HK-2 (cell line): ENCODE measurements at regions not wholly inside any gene's neighbourhood (a gene's known extent, or its start where the extent isn't known, plus 50 kb on each side); places are given as distances from the start of the nearest gene placed in this dataset.

Experiments used
- DNase-seq: peaks from one replicate; pipeline ENCODE4 v3.0.0-alpha.2; 2018; ENCODE audit not compliant: unreplicated experiment

DNA sequence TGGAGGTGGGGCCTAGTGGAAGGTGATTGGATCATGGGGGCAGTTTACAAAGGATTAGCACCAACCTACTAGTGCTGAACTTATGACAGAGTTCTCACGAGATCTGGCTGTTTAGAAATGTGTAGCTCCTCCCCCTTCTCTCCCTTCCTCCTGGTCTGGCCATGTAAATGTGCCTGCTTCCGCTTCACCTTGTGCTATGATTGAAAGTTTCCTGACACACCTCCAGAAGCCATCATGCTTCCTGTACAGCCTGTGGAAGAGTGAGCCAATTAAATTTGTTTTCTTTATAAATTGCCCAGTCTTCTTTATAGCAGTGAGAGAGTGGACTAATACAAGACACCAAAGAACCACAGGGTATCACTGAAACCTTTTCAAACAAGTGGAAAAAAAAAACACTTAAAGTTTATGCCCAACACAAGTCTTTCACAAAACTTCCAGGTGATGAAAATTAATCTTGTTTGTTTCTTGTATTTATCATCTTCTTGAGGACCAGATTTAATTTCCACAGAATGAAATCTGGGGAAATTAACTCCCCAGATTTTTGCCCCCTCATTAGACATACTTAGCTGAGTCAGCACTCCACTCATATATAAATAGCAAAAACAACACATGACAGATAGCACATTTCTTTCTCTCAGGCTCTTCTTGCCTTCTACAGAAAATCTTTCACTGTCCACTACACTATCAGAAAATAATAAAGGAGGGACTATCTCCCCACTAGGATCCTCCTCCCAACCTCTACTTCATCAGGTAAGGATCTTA lies 847.2 kb downstream of the TUSC7 start:
- no peak for DNase-seq

DNA sequence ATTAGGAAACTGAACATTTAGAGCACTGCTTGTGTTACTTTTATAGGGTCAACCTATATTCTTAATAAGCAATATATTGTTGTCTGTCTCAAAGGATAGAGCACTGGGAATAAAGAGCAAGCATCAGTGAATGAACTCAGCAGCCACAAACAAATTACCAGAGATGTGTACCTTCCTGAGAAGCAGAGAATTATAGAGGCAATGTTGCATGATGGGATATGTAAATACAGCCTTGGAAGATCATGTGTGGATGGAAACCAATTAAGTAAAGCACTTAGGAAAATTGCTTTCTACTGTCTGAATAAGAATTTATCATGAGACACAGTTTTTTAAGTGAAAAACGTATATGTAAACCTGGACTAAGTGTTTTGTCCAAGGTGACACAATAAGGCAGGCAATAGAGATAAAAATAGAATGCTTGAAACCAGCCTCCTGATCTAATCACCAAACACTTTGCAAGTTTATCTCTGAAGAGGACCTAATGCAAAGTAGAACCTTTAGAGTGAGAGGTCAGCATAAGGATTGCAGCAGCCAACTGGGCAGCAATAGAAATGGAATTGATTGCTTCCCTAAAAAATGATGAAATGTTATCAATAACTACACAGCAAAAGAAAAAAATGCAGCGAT lies 848.0 kb downstream of the TUSC7 start:
- DNase-seq = no peak

DNA sequence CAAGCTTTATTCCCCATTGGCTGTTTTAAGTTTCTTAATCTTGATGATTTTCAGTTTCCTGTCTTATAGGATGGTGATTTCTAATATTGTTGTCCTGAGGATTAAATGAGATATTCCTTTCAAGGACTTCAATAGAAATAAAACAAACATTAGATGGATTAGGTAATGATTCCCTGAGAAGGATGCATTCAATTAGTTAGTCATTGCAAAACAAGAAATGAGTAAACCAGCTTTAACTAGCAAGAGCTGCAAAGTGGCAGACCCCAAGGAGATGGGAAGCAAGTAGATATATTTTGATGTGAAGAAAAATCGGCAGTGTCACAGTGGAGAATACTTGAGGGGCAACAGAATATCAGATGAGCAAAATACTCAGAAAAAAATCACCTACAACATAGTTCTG lies 849.1 kb downstream of the TUSC7 start:
- DNase-seq = no peak

DNA sequence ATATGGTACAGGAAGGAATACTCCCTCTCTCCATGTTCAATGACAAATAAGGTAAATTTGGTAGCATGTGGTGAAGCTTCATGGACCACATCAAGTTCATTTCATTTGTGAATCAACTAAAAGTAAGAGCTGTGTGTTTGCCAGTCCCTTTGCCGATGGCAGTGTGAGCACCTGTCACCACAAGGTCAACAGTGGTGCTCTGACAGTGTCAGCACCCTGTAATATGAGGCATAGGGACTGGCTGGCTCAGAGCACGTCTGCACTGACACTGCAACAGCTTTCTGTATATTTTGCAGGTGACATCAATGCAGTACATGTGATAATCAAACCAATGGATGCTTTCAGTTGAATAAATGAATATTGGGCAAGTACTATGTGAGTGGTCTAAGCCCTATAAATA lies 852.4 kb downstream of the TUSC7 start:
- no peak for DNase-seq

DNA sequence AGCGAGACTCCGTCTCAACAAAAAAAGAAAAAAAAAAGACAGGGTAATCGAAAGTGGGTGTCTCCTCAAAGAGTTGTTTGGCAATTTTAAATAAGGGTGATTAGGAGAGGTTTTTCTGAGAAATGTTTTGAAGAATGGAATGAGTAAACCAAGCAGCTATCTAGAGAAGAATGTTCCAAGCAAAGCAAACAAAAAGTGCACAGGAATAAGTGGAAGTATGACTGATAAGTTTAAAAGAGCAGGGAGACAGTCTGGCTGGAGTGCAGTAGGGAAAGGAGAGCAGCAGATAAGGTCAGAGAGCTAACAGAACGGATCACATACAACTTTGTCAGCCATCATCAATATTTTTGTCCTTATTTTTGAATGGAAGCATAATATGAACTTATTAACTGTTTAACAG lies 853.5 kb downstream of the TUSC7 start:
- DNase-seq = no peak

DNA sequence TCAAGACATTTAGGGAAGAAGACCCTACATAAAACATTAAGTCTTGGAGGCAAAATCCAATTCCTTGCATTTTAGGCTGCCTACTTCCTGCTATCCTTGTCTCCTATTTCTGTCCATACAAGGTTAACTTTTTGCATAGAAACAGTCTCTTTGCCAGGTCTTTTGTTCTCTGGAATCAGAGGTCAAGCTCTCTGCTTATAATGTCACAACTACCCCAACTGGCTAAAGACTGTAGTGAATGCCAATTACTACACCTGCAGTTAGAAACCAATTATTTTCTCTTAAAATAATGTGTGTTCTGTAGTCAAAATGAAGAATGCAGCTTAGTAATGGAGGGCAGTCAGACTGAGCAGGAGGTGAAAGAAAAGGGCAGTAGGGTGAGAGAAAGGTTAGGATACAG lies 856.2 kb downstream of the TUSC7 start:
- DNase-seq = no peak

DNA sequence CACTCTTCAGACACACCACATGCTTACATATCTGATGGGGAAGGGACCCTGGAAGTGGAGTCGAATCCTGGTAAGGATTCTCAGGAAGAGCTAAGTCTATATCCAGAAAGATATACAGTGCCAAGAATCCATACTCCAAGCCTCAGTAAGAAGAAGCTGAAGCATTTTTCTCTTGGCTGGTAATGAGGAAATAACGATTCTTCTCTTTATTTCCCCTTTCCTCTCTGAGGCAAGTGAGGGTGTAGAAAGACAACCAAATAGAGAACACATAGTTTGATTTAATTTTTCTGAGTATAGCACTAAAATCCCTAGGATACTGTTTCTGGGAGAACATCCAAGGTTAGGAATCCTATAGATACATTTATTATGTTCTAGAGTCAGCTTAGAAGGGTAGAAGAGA lies 857.3 kb downstream of the TUSC7 start:
- DNase-seq = no peak

DNA sequence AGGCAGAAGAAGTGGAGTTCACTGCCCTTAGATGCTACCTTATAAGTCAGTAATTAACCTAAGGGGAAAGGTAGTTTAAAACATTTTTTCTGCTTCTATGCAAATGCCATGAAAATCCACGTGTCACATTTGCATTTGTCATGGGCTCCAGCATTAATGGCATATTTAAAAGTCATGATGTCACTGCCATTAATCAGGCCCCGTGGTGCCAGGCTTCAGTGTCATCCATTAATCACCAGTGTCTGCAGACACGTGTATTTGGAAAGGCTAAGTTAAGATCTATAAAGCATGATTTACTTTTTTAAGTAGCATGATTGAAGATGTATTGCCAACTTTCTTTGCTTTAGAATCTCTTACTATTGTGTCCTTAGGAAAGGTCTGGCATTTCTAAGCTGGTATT lies 857.8 kb downstream of the TUSC7 start:
- DNase-seq = no peak

DNA sequence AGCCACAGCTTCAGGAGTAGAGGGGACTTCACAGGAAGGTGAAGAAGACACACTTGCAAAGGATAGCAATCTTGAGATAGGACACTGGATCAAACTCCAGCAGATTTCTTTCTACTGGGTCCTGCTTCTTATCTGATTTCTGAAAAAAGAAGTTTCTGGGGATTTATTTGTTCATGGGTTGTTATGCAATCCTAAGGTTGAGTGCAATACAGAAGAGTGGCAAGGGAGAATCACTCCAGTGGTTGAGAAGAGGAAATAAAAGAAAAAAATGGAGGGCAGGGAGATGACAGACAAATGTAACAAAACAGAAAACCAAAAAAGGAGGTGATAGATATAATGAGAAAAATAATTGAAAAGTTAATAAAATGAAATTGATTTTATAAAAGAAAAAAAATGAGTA lies 858.3 kb downstream of the TUSC7 start:
- no peak for DNase-seq

DNA sequence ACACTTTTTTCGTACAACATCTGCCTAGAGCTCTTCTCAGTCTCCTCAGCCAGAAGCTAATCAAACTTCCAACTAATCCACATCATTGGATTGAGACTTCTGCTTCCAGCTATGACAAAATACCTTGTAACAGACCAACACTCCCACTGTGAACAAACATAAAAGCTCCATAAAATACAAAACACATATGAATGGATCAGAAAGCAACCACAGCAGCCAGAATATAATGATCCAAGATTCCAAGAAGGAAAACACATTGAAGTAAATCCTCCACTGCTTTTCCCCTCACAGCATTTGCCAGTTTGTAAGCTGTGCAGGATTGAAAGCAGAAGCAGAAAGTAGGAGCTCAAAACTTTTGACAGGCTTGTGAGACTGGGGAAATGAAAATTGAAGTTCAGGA lies 863.2 kb downstream of the TUSC7 start:
- DNase-seq = no peak

DNA sequence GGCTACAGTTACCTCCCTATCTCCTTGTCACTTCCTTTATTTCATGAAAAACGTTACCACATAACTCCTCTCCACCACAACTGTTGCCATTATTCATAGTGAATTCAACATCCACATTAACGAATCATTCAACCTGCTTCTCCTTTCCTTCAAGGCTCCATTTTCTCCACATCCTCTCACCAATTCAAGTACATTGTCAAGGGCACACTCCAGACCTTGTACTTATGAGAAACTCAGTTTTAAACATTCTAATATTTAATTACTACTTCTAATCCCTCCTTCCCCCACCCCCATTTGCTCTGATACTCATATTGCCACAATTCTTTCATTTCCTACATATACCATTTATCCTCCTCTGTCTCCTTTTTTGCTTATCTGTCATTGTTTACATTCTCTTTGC lies 871.2 kb downstream of the TUSC7 start:
- DNase-seq = no peak

DNA sequence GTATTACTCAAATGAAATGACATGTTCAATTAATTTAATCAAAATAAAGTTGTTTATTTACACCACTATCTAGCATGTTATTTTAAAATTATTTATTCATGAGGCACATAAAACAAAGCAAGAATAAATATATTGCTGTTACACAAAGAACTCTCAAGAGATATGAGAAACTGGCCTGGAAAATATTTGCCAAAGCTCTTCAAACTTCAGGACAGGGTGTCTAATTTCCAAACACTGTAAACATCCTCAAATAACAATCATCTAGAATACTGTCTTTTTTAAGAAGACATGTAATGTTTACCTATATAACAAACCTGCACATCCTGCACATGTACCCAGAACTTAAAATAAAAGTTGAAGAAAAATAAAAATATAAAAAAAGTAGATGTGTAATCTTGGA lies 876.6 kb downstream of the TUSC7 start:
- no peak for DNase-seq

- DNase-seq = no peak
Measured at GRCh38 chr3:117587416-117587815, 877.8 kb downstream of the TUSC7 start.

DNA sequence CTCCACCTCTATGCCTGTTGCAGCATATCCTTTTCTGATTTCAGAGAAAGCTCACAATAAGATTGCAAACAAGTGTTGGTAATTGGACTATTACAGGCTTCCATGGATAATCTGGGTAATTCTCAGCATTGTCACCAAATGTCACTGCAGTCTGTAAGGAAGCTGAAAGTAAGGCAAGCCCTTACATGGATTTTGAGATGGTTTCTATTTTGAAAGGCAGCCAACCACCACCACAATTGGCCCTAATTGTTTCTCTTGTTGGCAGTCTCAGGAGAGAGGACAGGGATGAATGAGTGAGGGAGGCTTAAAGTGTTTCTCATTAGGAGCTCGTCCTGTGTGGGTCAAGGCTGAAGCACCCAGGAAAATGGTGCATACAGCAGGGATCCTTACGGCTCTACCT lies 879.9 kb downstream of the TUSC7 start:
- DNase-seq = no peak

- DNase-seq = no peak
Measured at GRCh38 chr3:117595615-117596014, 886.0 kb downstream of the TUSC7 start.

DNA sequence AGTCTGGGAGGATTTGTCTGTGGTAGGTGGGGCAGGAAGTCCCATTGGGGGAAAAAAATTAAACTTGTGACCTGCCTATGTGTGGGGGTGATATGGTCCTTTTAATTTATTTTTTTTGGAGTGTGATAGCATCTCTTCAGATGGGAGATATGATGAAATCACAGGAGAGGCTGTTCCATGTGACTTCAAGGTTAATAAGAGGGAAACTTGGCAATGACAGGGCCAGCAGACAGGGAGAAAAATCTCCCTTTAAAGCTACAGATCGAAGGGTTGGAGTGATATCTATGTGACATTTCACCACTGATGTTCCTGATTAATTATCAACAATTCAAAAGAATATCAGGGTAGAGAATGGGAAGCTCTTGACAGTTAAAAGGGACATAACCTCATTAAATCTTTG lies 886.9 kb downstream of the TUSC7 start:
- DNase-seq = no peak

DNA sequence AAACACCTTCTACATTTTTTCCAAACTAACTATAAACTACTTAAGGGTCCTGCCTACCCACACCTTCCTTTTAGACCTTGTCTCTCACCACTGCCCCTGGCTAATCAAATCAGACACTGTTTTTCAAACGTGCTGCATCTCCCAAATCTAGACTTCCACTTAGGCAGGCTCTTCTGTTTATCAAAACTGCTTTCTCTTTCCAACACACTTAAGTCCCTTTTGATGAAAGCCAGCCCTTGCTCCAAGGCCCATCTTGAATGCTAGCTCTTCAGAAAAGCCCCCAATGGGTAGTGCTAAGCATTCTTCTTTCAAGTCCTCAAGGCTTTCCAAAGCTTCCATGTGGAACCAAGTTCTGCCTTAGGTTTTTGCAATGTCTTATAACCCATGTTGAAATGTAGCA lies 888.3 kb downstream of the TUSC7 start:
- no peak for DNase-seq

DNA sequence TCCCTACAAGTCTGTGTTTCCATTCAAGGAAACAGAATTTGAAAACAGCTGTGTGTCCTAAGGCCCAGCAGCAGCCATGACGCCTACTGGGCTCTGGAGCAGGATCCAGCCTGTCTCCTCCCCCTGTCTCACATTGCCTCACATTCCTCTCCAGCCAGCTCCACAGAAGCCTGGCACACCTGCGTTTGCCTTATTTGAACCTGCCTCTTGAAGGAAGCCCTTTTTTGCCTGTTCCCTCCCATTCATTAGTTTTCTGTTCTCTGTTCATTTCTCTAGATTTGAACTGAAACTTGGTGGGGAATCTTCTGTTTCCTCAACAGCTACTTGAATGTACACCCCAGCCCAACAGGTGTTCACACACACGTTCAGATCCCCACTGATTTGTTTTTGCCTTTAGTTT lies 890.5 kb downstream of the TUSC7 start:
- no peak for DNase-seq

DNA sequence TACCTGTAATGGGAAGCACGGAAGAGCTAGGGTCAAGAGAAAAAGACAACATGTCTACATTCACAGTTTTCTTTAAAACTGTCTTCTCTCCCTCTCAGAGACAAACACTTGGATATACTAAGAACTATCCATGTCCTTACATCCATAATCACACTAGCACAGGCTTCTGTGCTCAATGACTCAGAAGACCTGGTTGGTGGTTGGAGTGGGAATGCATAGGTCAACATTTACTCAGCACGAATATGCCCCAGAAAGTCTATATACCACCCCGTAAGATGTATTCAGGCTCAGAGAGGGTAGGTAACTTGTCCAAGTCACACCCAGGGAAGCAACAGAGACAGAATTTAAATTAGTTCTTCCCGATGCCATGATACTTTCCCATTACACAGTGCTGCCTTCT lies 891.1 kb downstream of the TUSC7 start:
- no peak for DNase-seq

DNA sequence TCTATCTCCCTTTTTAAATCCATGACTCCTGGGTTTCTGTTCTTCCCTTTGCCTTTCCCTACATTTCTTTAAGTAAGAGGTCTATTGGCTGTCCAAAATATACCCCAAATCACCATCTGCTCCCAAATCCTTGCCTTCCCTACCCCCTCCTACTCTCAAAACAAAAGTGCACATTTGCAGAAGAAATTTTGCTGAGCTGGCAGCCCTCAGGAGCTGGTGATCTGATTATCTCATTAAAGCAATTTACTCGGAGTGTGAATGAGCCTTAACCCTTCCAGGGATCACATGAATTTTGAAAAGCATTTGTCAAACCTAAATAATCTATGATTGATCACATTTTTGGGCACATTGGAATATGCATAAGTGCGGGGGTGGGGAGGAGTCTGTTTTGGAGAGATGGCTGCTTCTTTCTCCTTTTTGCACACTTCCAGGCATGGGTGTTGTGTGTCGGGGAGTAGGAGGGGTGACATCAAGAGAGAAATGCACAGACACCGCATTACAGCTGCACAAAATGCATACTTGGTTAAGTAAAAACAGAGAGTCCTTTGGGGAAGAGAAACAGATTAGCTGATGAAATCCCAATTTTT lies 892.6 kb downstream of the TUSC7 start:
- no peak for DNase-seq

DNA sequence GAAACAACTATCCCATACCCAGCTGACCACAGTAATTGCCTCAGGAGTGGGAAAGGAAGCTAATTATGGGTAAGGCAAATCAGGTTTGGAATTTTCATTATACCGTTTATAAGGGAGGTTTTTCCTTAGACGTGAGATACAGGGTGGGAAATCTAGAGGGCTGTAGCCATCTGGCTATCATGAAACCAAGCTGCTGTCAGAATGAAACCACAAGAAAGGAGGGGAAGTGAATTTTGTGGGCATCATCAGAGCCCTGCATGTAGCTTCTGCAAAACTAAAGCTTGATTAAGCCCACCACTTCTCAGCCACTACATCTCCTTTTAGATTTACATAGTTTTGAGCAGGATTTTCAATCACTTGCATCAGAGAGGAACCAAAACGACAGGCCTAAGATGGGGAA lies 893.5 kb downstream of the TUSC7 start:
- no peak for DNase-seq

DNA sequence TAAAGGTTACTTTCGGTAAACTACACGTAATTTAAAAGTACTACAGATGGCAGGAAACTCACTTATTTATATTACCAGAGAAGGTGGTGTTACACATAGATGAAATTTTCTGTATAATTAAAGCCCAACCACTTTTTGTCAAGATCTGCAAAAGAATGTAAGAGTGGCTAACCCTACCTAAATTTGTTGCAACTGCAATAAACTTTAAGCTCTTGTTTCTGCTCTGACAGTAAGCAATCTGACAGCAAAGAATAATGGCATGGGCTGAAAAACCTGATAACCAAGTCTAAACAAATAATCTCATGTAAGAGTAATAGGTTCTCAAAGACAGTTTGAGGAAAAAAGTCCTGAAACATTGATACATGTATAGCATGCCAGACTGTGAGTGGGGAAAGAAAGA lies 897.3 kb downstream of the TUSC7 start:
- no peak for DNase-seq

DNA sequence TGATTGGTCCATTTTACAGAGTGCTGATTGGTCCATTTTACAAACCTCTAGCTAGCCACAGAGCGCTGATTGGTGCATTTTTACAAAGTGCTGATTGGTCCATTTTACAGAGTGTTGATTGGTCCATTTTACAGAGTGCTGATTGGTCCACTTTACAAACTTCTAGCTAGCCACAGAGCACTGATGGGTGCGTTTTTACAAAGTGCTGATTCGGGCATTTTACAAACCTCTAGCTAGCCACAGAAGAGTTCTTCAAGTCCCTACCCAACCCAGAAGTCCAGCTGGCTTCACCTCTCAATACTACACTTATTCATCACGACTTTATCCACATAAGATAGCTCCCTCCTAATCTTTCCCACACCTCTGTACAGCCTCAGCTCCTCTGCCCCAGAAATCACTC lies 899.8 kb downstream of the TUSC7 start:
- no peak for DNase-seq

DNA sequence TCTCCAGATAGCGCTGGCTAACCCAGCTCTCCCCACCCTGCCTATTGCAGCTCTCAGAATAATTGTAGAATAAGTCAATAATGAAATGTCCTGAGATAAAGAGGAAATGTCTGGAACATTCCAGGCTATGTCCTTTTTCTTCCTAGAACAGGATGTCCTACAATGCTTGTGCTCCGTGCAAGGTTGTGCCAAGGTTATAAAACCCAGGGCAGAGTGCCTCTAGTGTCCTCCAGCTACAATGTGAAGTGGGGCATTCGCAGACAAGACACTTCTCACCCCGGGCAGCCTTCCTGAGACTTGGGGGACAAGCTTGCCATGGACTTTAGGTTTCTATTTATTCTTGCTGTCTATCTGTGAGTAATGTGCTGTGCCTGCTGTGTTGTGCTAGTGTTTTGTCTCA lies 900.6 kb downstream of the TUSC7 start:
- DNase-seq = no peak
